B cell (primary cell): ENCODE measurements at regions not wholly inside any gene's neighbourhood (a gene's known extent, or its start where the extent isn't known, plus 50 kb on each side); places are given as distances from the start of the nearest gene placed in this dataset.

Experiments
- ATAC-seq: fragments of 200-7000 bp; cut with Tn5 transposase; one replicate; pipeline ENCODE4 v1.10.0; 2021; ENCODE audit warnings: low read depth, mild to moderate bottlenecking, moderate number of reproducible peaks, moderate library complexity
- CTCF ChIA-PET: fragments of 350-600 bp; sonication (Branson Sonifier 250); formaldehyde crosslinking; loops from one replicate; lab custom pipeline; 2021; ENCODE audit warnings: antibody characterized with exemption, inconsistent platforms; lab: Charles Lee
- POLR2A ChIA-PET: fragments of 350-600 bp; sonication (Branson Sonifier 250); formaldehyde crosslinking; loops from one replicate; lab custom pipeline; 2021; ENCODE audit warnings: antibody characterized with exemption; lab: Charles Lee
- DNase-seq: peaks from one replicate; pipeline ENCODE4 v3.0.0; 2013
- H2AFZ ChIP-seq: 2 replicates; pipeline ENCODE4 v1.6.1; 2012; ENCODE audit warnings: mild to moderate bottlenecking, low read depth, low read length; ENCODE audit not compliant: insufficient read depth, poor library complexity, severe bottlenecking
- H3K27ac ChIP-seq, 2 donors: 1 replicate in 1 of 2; 2 replicates in 1 of 2; pipeline ENCODE4 v1.5.1; 2012 to 2013; ENCODE audit warnings: low read length in 2 of 2, mild to moderate bottlenecking in 2 of 2, moderate library complexity in 1 of 2
- H3K27me3 ChIP-seq, 4 experiments: fragments of 200-600 bp in 1 of 4; sonication (generic) in 1 of 4; replicated peaks in 1 of 4; 1 replicate in 2 of 4; 2 replicates in 2 of 4; pipeline versions ENCODE4 v1.6.1 to v1.7.0; 2013 to 2016; ENCODE audit warnings: low read length in 3 of 4, mild to moderate bottlenecking in 2 of 4, mixed read lengths in 1 of 4, moderate library complexity in 1 of 4; ENCODE audit not compliant: insufficient read depth in 4 of 4, control insufficient read depth in 3 of 4; ENCODE audit errors: control extremely low read depth in 1 of 4
- H3K36me3 ChIP-seq, 2 experiments: replicated peaks in 1 of 2; 1 replicate in 1 of 2; 2 replicates in 1 of 2; pipeline versions ENCODE4 v1.6.1 to v1.7.1; 2013; ENCODE audit warnings: low read length in 1 of 2; ENCODE audit not compliant: insufficient read depth in 2 of 2, control insufficient read depth in 1 of 2; ENCODE audit errors: control extremely low read depth in 1 of 2, extremely low read depth in 1 of 2
- H3K4me1 ChIP-seq, 2 donors: fragments of 200-600 bp in 1 of 2; sonication (generic) in 1 of 2; 1 replicate in 1 of 2; 2 replicates in 1 of 2; pipeline versions ENCODE4 v1.5.1 to v1.6.1; 2013 to 2017; ENCODE audit warnings: low read length in 2 of 2; ENCODE audit not compliant: control insufficient read depth in 2 of 2, insufficient read depth in 2 of 2
- H3K4me2 ChIP-seq: replicated peaks from 2 replicates; pipeline ENCODE3; 2012; ENCODE audit warnings: mild to moderate bottlenecking, low read depth, low read length; ENCODE audit not compliant: poor library complexity, severe bottlenecking
- H3K4me3 ChIP-seq, 5 experiments: fragments of 200-600 bp in 1 of 5; sonication (generic) in 1 of 5; 1 replicate in 3 of 5; 2 replicates in 2 of 5; pipeline versions ENCODE4 v1.5.1 to v1.7.0; 2011 to 2016; ENCODE audit warnings: low read length in 4 of 5, mild to moderate bottlenecking in 4 of 5, low read depth in 2 of 5, control low read depth in 1 of 5, moderate library complexity in 1 of 5; ENCODE audit not compliant: insufficient read depth in 1 of 5; ENCODE audit errors: control extremely low read depth in 1 of 5, extremely low read depth in 1 of 5
- H3K79me2 ChIP-seq: fragments of 200-600 bp; sonication (generic); one replicate; pipeline ENCODE4 v1.6.0; 2016; ENCODE audit warnings: low read length; ENCODE audit not compliant: control insufficient read depth, insufficient read depth
- H3K9ac ChIP-seq: fragments of 200-600 bp; sonication (generic); 2 replicates; pipeline ENCODE4 v1.6.1; 2017; ENCODE audit warnings: mild to moderate bottlenecking, low read length, moderate library complexity
- H3K9me3 ChIP-seq, 3 donors: one replicate each; pipeline versions ENCODE4 v1.6.1 to v1.7.1; 2013; ENCODE audit warnings: low read length in 2 of 3; ENCODE audit not compliant: control insufficient read depth in 2 of 3, insufficient read depth in 1 of 3; ENCODE audit errors: control extremely low read depth in 1 of 3
- H4K20me1 ChIP-seq: 2 replicates; pipeline ENCODE4 v1.6.0; 2012; ENCODE audit warnings: mild to moderate bottlenecking, low read length; ENCODE audit not compliant: insufficient read depth, control insufficient read depth, poor library complexity, severe bottlenecking
- H3K27ac Mint-ChIP-seq: one replicate; pipeline ENCODE4 v1.8.0; 2021; ENCODE audit warnings: mixed read lengths
- H3K27me3 Mint-ChIP-seq: one replicate; pipeline ENCODE4 v1.8.0; 2021; ENCODE audit warnings: mixed read lengths
- H3K4me1 Mint-ChIP-seq: one replicate; pipeline ENCODE4 v1.8.0; 2021; ENCODE audit warnings: mixed read lengths
- H3K4me3 Mint-ChIP-seq: one replicate; pipeline ENCODE4 v1.8.0; 2021; ENCODE audit warnings: mixed read lengths
- H3K9me3 Mint-ChIP-seq: one replicate; pipeline ENCODE4 v1.8.0; 2022; ENCODE audit warnings: mixed read lengths; ENCODE audit not compliant: insufficient read depth
- CTCF ChIP-seq: fragments of 200-600 bp; IDR thresholded peaks from one replicate; pipeline ENCODE4 v1.8.0; 2022; ENCODE audit warnings: antibody characterized with exemption, mild to moderate bottlenecking
- EZH2 ChIP-seq: IDR thresholded peaks from 2 replicates; pipeline ENCODE4 v1.6.1; 2012; ENCODE audit warnings: borderline replicate concordance, low read depth, mild to moderate bottlenecking, moderate library complexity, low read length; ENCODE audit not compliant: insufficient read depth, poor library complexity, severe bottlenecking
- WGBS: methylation state at CpG from one replicate; pipeline ENCODE4 v1.1.5; 2013; ENCODE audit warnings: missing lambda C conversion rate; ENCODE audit not compliant: insufficient coverage; 5-methylcytosine and 5-hydroxymethylcytosine counted together
- intact Hi-C: fragments of 100-400 bp; cut with micrococcal nuclease; formaldehyde crosslinking; loops from one replicate; pipeline ENCODE4 v1.10.0; 2022

- H3K9me3 ChIP-seq, result peaks cover 0 to 2% (median 0%) of the 10 kb centered on the region in 3 donors
- no peak overlapping the region for H3K27ac Mint-ChIP-seq
- WGBS, result 89% methylated on average over 1 of the region's 1 CpG
These were observed 113.3 kb upstream of the DPT start for GRCh38 chr1:168842306-168842705.

GRCh38 chr1:168842916-168843315 lies 113.9 kb upstream of the DPT start:
- WGBS, result 100% methylated on average over 1 of the region's 2 CpGs
- no peaks in the 10 kb centered on the region for H3K79me2 ChIP-seq
- no peak for ATAC-seq
- no peak overlapping the region for H2AFZ ChIP-seq
- no peak overlapping the region for H3K4me2 ChIP-seq
- no peak for TF ChIP-seq EZH2
- POLR2A ChIA-PET, result no interaction called here
- no peak overlapping the region for H3K27ac Mint-ChIP-seq
- CTCF ChIA-PET, result no interaction called here
- H3K4me3 Mint-ChIP-seq, result no peak overlapping the region
- H3K4me1 Mint-ChIP-seq, result no peaks in the 10 kb centered on the region
- H3K27ac ChIP-seq, result no peak overlapping the region
- no peak for DNase-seq
- no peak overlapping the region for H3K9ac ChIP-seq
- H3K4me1 ChIP-seq, result no peaks in the 10 kb centered on the region
- no peaks in the 10 kb centered on the region for H3K27me3 ChIP-seq
- H3K9me3 ChIP-seq, result no peaks in the 10 kb centered on the region
- intact Hi-C loops, result no loop called here
- no peaks in the 10 kb centered on the region for H3K36me3 ChIP-seq
- H4K20me1 ChIP-seq, result no peaks in the 10 kb centered on the region
- no peaks in the 10 kb centered on the region for H3K9me3 Mint-ChIP-seq
- H3K4me3 ChIP-seq, result no peak overlapping the region
- H3K27me3 Mint-ChIP-seq, result peaks cover 15% of the 10 kb centered on the region

More at GRCh38 chr1:168842306-168842705, 113.3 kb upstream of the DPT start:
- H2AFZ ChIP-seq, result no peak overlapping the region
- no peak for DNase-seq
- Mint-ChIP-seq H3K4me1 (no peaks in the 10 kb centered on the region), H3K27me3 (peaks cover 11% of the 10 kb centered on the region), H3K4me3 (no peak overlapping the region), H3K9me3 (no peaks in the 10 kb centered on the region)
- ATAC-seq, result no peak
- no peak overlapping the region for H3K4me3 ChIP-seq
- ChIA-PET POLR2A (no interaction called here), CTCF (no interaction called here)
- no peaks in the 10 kb centered on the region for H3K27me3 ChIP-seq
- intact Hi-C loops, result no loop called here
- no peaks in the 10 kb centered on the region for H3K36me3 ChIP-seq
- no peaks in the 10 kb centered on the region for H3K79me2 ChIP-seq
- H3K4me1 ChIP-seq, result no peaks in the 10 kb centered on the region
- no peak overlapping the region for H3K4me2 ChIP-seq
- H3K9ac ChIP-seq, result no peak overlapping the region
- no peak overlapping the region for H3K27ac ChIP-seq
- no peak for TF ChIP-seq EZH2
- TF ChIP-seq CTCF, result no peak
- H4K20me1 ChIP-seq, result no peaks in the 10 kb centered on the region
